GM18951 (cell line): ENCODE measurements at regions not wholly inside any gene's neighbourhood (a gene's known extent, or its start where the extent isn't known, plus 50 kb on each side); places are given as distances from the start of the nearest gene placed in this dataset.
"Not testable (repeated sequence)": the region's sequence is repeated elsewhere in the genome, so short reads cannot be mapped to it uniquely, and the experiment has no call there.

Experiments
- POLR2A ChIP-seq: IDR thresholded peaks from 4 replicates; pipeline ENCODE4 v1.6.1; 2011; ENCODE audit warnings: mild to moderate bottlenecking; ENCODE audit not compliant: insufficient read length, insufficient read depth; ENCODE audit errors: extremely low read depth
- in situ Hi-C: fragments of 300-500 bp; cut with MboI; formaldehyde crosslinking; loops from one replicate; pipeline ENCODE4 v1.12.0; 2022; ENCODE audit warnings: low sequenced_read_pairs, mixed read lengths, inconsistent platforms; ENCODE audit not compliant: unreplicated experiment

DNA sequence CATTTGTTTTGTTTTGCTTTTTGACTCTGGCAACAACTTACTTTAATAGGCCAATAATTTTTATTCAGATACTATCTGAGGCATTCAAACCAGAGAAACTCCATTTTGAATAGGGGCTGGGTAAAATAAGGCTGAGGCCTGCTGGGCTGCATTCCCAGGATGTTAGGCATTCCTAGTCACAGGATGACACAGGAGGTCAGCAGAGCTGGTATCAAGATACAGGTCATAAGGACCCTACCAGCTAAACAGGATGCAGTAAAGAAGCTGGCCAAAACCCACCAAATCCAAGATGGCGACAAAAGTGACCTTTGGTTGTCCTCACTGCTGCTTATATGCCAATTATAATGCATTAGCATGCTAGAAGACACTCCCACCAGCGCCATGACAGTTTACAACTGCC, 102.2 kb upstream of the XPO1 start:
- in situ Hi-C loops: no loop called here
- no peak for TF ChIP-seq POLR2A

DNA sequence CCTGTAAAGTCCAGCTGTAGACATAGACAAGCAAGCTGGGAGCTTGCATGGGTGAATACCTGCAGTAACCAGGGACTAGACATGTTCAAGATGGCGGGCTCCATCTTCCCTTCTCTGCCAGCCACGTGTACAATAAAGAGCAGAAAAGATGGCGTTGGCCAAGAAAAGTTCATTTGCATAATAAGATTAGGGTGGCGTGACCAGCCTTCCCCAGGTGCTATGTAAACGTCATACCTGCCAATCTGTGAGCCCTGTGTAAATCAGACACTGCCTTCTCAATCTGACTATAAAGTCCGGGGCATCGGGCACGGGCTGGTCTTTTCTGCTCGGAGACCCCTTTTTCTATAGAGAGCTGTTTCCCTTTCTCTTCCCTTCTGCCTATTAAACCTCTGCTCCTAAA, 101.6 kb upstream of the XPO1 start:
- in situ Hi-C loops: no loop called here
- no peak for TF ChIP-seq POLR2A

DNA sequence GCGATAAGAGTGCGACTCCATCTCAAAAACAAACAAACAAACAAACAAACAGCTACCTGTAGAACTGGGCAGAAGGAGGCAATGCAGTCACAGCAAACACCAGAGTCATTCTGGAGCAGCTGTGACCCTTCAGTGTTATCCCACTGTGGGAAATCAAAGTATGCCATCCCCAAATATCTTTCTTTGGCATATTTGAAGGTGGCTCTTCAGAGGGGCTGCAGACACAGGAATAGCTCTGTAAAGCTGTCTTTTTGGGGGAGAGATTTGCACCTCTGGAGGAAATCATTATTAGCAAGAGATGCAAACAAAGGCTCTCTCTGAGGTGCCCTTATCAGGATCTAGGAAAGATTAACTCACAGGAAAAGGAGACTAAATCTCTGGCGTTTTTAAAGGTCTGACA, 98.5 kb upstream of the XPO1 start:
- TF ChIP-seq POLR2A: no peak
- in situ Hi-C loops: no loop called here

DNA sequence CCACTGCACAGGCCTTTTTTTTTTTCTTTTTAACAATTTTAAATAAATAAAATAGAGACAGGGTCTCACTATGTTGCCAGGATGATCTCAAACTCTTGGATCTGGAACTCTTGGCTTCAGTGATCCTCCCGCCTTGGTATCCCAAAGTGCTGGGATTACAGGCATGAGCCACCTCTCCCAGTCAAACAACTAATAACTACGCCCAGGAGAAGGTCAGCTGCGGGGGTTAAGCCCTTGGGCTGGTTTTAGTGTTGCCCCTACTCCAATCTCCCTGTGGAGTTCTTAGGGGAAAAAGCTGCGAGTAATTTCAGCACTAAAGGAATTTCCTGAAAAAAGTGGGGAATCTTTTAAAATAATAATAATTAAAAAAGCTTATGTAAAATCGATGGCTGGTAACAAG, 96.4 kb upstream of the XPO1 start:
- in situ Hi-C loops: no loop called here
- TF ChIP-seq POLR2A: no peak

DNA sequence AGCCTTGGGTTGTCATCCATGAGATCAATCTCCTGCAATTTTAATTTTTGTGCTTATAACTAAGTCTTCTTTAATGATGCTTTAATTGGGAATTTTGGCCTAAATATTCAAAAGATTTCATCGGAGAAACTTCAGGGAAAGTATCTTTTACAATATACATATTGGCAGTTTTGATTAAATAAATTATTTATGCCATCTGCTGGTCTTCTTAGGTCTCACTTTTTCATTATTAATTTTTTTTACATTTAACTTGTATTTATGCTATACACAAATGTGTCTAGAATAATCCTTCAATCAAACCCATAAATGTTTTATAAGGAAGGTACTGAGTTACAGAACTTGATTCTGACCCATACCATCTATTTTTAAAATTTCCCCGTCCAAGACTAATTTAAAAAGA, 95.1 kb upstream of the XPO1 start:
- in situ Hi-C loops: no loop called here
- no peak for TF ChIP-seq POLR2A

DNA sequence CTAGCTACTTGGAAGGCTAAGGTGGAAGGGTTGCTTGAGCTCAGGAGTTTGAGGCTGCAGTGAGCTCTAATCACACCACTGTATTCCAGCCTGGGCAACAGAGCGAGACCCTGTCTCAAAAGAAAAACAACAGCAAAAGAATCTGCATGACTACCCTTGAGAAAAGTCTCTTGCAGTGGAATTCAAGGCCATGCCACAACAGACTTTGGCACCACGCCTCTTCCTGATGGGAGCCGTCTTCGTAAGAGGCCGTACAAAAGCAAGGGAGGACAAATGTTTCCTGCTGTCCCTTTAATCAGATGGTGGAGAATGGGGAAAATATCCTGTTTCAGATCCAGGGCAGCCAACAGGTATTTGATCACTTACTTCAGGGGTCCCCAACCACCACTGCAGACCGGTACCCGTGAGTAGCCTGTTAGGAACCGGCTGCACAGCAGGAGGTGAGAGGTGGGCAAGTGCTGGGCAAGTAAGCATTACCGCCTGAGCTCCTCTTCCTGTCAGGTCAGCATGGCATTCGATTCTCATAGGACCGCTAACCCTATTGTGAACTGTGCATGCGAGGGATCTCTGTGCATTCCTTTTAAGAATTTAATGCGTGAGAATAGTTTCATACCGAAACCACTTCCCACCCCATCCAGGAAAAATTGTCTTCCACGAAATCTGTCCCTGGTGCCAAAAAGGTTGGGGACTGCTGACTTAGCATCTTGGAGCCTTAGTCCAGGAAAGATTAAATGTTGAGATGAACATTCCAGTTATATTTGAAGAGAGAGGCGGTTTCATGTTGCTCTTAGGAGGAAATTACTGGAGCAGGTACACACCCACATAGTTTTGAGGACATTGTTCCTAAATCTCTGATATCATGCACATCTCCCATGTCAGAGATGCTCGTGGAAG, 94.4 kb upstream of the XPO1 start:
- TF ChIP-seq POLR2A: no peak
- in situ Hi-C loops: no loop called here

DNA sequence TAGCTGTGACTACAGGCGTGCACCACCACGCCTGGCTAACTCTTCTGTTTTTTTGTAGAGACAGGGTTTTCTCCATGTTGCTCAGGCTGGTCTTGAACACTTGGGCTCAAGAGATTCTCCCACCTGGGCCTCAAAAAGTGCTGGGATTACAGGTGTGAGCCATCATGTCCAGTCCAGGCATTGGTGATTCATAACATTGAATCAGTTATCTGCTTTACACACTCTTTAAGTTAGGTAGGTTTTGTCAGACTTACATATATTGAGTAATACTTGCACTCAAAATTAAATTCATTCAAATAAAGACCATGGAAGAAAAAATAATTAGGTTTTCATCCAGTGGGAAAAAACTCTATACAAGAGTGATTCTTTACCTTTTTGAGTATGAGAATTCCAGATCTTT, 93.2 kb upstream of the XPO1 start:
- in situ Hi-C loops: no loop called here
- no peak for TF ChIP-seq POLR2A

DNA sequence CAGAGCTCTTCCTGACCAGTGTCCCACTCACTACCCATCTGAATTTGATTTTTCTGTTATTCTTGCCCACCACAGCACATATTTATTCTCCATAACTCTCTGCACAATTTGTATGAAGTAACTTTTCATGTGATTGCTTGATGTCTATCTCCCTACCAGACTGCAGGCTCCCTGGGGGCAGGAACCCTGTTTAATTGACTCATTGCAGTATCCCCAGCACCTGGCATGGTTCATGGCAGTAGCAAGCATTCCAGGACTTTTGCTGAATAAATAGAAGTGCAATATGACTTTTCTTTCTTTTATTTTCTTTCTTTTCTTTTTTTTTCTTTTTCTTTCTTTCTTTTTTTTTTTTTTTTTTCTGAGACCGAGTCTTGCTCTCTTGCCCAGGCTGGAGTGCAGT, 88.7 kb upstream of the XPO1 start:
- TF ChIP-seq POLR2A: no peak
- in situ Hi-C loops: no loop called here

DNA sequence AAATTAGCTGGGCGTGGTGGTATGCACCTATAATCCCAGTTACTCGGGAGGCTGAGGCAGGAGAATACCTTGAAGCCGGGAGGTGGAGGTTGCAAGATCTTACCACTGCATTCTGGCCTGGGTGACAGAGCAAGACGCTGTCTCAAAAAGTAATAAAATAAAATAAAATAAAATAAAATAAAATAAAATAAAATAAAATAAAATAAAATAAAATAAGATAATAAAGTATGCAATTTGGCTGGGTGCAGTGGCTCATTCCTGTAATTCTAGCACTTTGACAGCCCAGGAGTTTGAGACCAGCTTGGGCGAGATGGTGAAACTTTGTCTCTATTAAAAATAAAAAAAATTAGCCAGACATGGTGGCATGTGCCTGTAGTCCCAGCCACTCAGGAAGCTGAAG, 85.6 kb upstream of the XPO1 start:
- in situ Hi-C loops: no loop called here
- TF ChIP-seq POLR2A: no peak

DNA sequence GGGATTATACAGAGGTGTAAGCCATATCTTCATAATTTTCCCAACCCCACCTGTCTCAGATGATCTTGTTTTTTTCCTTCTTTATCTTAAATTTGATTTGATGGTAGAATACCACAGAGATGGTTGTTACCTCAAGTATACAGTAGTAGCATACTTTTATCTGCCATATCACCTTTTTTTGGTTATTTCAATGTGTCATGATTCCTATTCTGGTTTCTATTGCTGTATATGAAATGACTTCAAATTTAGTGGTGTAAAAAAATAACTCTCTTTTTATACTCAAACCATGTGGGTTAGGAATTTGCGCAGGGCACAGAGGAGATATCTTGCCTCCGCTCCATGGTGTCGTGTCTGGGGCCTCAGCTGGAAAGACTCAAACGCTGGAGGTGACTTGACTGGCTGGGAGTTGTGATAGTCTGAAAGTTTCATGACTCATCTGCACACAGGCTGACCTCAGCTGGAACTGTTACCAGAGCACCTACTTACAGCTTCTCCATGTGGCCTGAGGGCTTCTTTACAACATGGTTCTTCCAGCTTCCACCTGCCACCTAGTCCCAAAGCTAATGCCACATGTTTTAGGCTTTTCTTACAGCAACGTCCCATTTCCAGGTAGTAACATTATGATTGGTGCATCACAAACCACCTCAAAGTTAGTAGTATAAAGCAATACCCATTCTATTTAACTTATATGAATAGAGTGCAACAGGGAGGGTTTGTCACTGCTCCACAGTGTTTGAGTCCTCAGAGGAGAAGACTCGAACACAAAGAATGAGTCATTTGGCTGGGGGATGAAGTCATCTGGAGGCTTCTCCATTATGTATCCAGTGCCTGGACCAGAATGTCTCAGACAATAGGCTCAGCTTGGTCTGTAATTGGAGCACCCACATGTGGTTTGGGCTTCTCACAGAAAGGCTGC, 82.3 kb upstream of the XPO1 start:
- in situ Hi-C loops: no loop called here

DNA sequence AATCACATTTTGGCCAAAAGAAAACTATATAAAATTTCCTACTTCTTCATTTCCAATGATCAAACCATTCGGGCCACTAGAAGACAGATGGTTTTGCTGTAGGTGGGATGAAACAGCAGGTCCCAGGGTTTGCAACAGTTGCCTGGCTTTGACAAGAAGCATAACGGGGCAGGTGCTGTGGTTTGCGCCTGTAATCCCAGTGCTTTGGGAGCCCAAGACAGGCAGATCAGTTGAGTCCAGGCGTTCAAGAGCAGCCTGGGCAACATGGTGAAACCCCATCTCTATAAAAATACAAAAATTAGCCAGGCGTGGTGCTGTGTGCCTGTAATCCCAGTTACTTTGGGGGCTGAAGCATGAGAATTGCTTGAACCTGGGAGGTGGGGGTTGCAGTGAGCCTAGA, 81.4 kb upstream of the XPO1 start:
- in situ Hi-C loops: no loop called here
- no peak for TF ChIP-seq POLR2A

More for the DNA sequence above, 82.3 kb upstream of the XPO1 start:
- TF ChIP-seq POLR2A: no peak

DNA sequence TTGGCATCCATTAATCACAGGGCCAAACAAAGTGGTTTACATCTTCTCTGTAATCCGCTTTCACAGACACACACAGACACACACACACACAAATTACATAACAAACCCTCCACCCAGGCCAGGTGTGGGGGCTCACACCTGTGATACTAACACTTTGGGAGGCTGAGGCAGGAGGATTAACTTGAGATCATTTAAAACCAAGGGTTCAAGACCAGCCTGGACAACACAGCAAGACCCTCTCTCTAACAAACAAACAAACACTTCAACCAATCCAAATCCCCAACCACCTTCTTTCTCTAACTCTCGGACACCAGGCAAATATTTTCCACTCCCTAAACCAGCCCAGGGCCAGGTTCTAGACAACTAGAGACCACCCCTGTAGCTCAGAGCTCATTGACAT, 79.5 kb upstream of the XPO1 start:
- in situ Hi-C loops: no loop called here

DNA sequence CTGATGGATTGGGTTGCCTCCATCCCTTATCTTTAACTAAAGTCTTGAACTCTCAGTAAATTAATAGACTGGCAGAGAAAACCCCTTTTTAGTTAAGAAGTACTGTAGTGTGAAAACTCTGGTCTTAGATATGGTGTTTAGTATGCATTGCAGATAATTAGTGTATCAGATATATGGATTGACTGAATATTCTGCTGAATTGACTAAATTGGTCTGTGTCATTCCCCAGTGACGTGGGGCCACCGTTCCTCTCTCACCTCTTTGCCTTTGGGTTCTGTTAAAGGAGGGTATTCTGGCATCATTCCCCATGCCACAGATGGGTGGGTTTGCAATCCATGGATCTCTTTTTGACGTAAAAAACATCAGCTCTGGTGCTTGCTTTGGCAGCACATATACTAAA, 67.1 kb upstream of the XPO1 start:
- in situ Hi-C loops: no loop called here
- TF ChIP-seq POLR2A: no peak

More for the DNA sequence above, 79.5 kb upstream of the XPO1 start:
- no peak for TF ChIP-seq POLR2A

DNA sequence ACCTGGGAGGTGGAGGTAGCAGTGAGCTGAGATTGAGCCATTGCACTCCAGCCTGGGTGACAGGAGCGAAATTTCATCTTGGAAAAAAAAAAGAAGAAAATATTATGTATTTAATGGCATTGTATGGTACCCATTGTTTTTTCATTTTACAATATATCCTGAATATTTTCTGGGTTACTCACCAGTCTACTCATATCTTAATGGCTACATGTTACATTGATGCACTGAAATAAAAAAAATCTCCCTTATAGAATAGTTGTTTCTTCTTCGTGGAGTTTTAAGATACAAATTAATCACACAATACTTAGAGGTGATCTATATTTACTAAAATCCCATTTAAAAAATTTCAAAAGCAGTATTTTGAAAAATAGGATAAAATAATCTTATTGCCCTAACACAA, 66.3 kb upstream of the XPO1 start:
- in situ Hi-C loops: no loop called here
- no peak for TF ChIP-seq POLR2A

DNA sequence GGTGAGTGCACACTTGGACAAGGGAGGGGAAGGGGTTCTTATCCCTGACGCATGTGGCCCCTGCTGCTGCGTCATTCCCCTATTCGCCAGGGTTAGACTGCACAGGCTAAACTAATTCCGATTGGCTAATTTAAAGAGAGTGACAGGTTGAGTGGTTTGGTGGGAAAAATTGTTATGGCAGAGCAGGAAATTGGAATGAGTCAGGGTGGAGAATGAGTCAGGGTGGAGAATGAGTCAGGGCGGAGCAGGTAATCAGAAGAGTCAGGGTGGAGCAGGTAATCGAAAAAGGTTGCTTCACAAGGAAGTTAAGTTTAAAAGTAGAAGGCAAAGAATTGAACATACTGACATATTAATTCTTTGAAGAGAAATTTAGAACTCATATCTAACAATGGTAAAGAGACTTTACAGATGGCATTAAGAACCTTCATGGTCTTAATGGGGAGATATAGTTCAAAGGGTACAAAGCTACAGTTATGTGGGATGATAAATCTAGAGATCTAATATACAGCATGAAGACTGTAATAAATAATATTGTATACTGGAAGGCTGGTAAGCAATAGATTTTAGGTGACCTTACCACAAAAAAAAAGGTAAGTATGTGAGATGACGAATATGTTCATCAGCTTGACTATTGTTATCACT, 60.5 kb upstream of the XPO1 start:
- in situ Hi-C loops: not testable (repeated sequence)
